Stimulated activated CD8-positive, alpha-beta memory T cell treated with anti-CD3 and anti-CD28 coated beads, Interleukin-12 subunit alpha, Interleukin-12 subunit beta, amount 100 ng/mL, for 24 hours (primary cell): ENCODE measurements at regions not wholly inside any gene's neighbourhood (a gene's known extent, or its start where the extent isn't known, plus 50 kb on each side); places are given as distances from the start of the nearest gene placed in this dataset.

Experiments
- DNase-seq: peaks from one replicate; pipeline ENCODE4 v3.0.0-alpha.2; 2020; ENCODE audit errors: extremely low read depth

DNA sequence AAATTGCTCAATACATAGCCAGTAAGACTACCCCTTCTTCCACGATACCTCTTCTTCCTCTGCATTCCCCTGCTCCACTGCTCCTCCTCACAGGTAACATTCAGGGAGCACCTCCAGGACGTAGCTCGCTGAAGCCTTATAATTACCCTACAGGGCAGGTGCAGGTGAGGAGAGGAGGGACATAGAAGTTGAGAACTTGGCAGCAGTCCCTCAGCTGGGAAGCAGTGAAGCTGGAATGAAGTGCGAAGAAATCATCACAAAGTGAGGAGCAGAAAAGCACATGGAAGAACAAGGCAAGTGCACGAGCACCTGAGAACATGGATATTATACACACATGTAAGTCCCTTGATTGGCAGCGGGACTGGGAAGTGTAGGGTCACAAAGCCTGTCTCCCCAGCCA is 118.2 kb downstream of the HSD17B3 start:
- DNase-seq = no peak

DNA sequence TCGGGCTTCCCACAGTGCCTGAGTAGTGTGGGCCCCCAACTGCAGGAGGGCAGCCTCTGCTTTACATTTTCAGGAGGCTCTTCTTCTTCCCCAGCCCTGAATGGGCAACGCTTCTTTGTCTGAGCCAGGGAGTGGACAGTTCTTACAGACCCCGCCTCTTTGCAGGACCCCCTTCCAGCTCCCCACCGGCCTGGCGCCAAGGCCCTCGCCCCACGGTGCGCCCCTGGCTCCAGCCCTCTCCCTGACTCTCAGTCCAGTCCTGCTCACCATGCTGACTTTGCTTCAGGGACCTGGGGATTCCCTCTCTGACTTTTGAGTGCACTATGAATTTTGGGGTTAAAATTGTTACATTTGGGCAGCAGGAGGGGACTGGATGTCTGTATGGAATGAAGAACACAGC is 123.8 kb downstream of the HSD17B3 start:
- no peak for DNase-seq

GRCh38 chr9:96177719-96178028 is 124.3 kb downstream of the HSD17B3 start:
- DNase-seq = no peak

GRCh38 chr9:96177005-96177718 is 124.8 kb downstream of the HSD17B3 start:
- no peak for DNase-seq

GRCh38 chr9:96175796-96176195 is 126.2 kb downstream of the HSD17B3 start:
- DNase-seq = no peak

- no peak for DNase-seq
These were observed 127.0 kb downstream of the HSD17B3 start for GRCh38 chr9:96175001-96175400.

DNA sequence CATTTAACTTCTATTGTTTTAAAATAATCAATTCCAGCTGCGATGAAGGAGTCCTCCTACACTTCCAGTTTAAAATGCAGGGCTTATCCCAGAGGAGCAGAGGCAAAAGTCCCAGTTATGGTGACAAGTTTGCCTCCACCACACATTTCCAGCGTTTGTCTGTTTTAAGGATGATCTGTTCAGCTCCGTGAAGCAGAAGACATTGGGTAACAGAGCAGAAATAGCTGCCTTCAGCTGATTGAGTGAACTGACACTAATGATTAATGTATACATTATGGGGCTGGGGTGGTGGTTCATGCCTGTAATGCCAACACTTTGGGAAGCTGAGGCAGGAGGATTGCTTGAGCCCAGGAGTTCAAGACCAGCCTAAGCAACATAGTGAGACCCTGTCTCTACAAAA is 127.6 kb downstream of the HSD17B3 start:
- DNase-seq = no peak

DNA sequence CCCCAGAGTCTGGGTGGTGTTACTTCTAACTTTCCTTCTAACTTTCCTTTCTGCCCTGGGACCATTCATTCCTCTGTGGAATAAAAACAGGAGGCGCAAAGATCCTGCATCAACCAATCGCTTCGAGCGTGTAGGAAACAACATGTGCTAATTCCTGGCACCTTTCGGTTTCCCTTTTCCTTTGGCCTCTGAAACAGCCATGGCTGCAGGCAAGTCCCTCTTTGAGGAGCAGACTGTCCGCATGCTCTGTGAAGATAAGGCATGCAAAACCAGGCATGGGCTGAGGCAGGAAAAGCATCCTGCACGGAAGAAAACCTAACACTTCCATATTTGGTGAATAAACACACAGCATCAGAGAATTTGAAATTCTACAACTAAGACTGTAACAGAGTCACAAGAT is 128.3 kb downstream of the HSD17B3 start:
- DNase-seq = no peak

GRCh38 chr9:96172797-96173196 is 129.2 kb downstream of the HSD17B3 start:
- DNase-seq = no peak

- no peak for DNase-seq
These were observed 130.2 kb downstream of the HSD17B3 start for GRCh38 chr9:96171728-96172127.

- no peak for DNase-seq
These were observed 132.1 kb downstream of the HSD17B3 start for GRCh38 chr9:96169901-96170300.

- DNase-seq = no peak
These were observed 132.5 kb downstream of the HSD17B3 start for GRCh38 chr9:96169484-96169883.

DNA sequence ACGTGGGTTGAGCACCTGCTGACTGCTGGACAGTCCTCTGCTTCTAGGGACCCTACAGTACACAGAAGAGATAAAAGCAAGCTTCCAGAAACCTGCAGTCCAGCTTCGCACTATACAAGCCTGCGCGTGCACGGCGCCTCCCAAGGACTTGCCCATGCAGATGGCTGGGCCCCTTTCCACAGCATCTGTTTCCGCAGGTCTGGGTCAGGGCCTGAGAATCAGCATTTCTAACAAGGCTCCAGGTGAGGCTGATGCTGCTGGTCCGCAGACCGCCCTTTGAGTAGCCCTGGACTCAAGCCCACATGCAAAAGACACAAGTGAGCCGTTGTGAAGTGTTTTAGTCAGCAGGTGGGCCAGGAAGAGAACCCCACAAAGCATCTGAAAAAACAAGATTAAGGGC is 133.1 kb downstream of the HSD17B3 start:
- no peak for DNase-seq

- no peak for DNase-seq
These were observed 135.0 kb downstream of the HSD17B3 start for GRCh38 chr9:96167011-96167410.

GRCh38 chr9:96164268-96164683 is 137.7 kb downstream of the HSD17B3 start:
- no peak for DNase-seq

DNA sequence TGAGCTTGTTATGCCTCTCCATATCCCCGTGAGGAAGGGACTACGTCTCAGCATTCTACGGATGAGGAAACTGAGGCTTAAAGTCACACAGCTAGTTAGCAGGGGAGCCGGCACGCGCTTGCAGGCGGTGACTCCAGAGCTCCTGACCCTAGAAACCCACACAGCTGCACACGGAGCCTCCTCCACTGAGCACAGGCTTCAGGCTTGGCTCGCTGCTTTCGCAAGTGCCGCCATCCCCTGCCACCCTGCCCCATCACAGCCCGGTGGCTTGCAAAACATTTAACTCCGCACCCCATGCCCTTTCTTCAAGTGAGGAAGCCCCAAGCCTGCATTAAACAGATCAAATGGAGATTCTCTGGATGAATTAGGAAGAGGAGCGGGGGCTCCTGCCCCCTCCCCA is 138.3 kb downstream of the HSD17B3 start:
- DNase-seq = no peak

DNA sequence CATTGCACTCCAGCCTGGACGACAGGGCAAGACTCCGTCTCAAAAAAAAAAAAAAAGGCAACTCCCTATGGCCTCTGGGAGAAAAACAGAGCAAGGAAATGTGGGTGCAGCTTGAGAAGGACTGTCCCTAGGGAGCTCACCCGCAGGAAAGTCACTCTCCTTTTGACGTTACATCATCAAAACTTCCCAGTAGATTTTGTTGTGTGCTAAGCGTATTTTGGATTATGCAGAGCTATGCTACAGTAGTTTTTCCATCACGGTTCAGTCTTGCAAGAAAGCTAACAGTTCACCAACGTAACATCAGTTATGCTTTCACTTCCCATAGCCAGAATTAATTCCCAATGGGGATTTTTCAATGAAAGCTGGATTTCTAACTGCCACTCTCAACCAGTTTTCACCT is 138.8 kb downstream of the HSD17B3 start:
- DNase-seq = no peak

DNA sequence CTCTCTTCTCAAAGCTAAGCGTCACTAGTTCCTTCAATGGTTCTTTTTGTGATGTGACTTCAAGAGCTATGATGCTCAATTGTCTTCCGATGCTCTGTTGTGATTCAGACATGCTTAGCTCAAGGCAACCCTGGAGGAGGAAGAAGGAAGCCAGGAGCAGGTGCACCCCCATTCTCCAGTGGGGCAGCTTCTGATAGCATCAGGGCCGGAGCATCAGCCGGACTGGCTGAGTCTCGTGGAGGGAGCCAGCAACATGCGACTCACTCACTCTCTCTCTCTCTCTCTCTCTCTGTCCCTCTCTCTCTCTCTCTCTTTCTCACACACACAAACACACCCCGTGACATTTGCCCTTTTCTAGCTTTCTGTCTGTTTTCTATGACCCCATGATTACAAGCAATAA is 140.2 kb downstream of the HSD17B3 start:
- DNase-seq = no peak

GRCh38 chr9:96160866-96161265 is 141.1 kb downstream of the HSD17B3 start:
- DNase-seq = no peak

- no peak for DNase-seq
These were observed 141.8 kb downstream of the HSD17B3 start for GRCh38 chr9:96160168-96160567.

DNA sequence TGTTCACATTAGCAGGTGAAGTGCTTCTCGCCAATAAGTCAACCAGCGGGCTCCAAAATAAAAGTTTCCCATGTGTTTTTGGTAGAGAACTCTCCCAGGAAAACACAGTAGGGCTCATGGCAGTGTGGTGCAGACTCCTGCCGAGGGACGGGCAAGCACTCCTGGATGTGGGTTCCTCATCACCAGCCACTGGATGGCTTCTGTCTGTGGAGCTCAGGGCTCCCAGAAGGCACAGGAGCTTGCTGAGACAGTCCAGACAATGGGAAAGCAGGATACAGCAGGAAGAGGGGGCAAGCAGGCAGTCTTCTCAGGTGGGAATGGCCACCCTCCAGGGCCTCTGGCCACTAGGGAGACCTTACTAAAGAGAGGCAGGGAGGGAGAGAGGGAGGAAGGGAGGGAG is 142.4 kb downstream of the HSD17B3 start:
- DNase-seq = no peak

DNA sequence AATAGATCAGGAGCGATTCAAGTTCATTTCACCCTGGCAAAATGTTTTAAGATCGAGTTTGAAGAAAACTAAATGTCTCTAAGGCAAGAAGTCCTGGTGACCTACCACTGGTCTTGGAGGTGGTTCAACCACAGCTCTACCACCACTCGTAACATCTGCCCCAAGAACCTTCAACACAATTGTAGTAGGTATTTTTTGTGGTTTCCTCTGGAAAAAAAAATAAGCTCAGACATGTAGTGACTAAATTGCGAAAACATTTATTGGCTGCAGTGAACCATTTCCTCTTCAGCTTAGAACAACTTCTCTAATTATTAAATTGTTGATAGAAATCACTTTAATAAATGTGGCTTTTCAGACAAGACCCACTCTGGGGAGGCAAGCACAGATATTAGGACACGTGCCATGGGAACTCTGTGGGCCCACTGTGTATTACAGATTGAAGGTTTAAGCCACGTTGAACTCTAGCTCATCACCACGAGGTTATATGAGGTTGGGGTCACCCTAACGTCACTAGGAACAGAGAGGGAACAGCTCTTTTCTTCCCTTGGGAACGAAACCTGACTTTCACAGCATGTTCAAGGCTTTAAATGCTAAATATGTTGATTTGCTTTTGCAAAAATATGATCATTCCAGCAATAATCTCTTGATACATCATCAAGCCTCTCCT is 142.9 kb downstream of the HSD17B3 start:
- no peak for DNase-seq

DNA sequence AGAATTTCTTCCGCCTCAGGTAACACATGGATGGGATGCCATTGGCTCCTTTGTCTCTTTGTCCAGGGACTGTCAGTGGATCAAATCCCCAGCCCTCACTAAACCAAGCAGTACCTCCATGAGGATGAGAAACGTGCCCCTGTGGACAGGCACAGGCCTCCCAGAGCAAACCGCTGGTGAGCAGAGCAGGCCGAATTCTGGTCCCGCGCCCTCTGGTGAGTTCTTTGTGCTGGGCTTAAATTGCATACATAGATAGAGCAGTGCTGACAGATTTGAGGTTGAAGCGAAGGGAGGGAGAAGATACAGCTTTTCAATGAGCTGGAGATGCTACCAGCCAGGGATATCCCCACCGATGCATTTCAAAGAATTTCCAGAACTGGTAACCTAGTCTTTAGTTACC is 143.8 kb downstream of the HSD17B3 start:
- no peak for DNase-seq

DNA sequence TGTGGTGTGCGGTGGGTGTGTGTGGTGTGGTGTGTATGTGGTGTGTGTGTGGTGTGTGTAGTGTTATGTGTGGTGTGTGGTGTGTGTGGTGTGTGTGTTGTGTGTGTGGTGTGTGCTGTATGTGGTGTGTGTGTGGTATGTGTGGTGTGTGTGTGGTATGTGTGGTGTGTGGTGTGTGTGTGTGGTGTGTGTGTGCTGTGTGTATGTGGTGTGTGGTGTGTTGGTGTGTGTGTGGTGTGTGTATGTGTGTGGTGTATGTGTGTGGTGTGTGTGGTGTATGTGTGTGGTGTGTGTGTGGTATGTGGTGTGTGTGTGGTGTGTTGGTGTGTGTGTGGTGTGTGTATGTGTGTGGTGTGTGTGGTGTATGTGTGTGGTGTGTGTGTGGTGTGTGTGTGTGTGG is 144.3 kb downstream of the HSD17B3 start:
- DNase-seq = no peak
